HG02943 (cell line): ENCODE measurements at regions not wholly inside any gene's neighbourhood (a gene's known extent, or its start where the extent isn't known, plus 50 kb on each side); places are given as distances from the start of the nearest gene placed in this dataset.

Experiments used
- ATAC-seq: cut with Tn5 transposase; IDR thresholded peaks from one replicate; pipeline ENCODE4 v1.9.1; 2021; ENCODE audit warnings: mild to moderate bottlenecking, low read depth, moderate library complexity; ENCODE audit not compliant: unreplicated experiment

DNA sequence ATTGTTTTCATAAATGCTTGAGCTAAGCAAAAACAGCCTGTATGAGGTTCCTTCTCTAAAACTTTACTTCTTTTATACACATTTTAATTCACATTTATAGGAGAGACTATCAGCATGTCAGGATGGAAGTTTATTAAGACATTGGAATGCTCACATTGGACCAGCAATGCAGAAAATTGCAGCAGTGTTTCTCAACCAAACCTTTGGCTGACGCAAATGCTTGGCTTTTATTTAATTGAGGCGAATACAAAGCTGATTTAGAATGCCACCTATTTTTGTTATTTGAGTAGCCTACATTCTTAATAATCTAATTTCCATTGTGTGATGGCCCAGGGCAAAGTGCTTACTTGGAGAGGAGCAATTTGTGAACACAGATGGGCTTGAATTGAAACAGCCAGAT is 283.2 kb downstream of the ARL4A start:
- ATAC-seq: no peak

DNA sequence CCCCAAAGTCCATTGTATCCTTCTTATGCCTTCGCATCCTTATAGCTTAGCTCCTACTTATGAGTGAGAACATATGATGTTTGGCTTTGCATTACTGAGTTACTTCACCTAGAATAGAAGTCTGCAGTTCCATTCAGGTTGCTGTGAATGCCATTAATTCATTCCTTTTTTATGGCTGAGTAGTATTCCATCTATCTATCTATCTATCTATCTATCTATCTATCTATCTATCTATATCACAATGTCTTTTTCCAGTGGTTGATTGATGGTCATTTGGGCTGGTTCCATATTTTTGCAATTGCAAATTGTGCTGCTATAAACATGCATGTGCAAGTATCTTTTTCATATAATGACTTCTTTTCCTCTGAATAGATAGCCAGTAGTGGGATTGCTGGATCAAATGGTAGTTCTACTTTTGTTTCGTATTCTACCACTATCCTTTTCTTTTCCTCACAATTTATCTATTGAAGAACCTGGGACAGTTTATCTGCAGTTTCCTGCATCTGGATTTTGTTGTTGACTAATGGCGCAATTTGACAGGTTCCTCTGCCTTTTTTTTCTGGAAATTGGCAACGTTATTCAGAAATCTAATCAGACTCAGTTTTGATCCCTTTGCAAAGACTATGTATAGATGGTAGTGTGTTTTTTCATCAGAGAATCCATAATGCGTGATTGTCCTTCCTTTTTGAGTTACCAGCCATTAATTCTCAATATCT is 287.2 kb downstream of the ARL4A start:
- no peak for ATAC-seq

DNA sequence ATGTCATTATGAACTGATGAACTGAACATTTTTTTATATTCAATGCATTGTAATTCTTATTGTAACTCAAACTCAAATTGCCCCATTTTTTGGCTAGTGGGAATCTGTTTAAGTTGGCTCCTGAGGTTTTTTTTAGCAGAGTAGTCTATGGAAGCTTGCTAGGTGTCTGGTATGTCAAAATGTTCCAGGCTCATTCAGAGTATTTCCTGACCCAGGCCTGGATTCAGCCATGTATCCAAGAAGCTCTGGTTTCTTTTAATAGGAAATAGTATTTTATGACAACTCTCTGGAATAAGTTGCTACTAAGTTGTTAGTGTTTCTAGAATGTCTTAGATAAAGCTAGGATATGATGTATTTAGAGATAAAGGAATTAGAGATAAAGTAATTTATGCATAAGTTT is 288.0 kb downstream of the ARL4A start:
- ATAC-seq: no peak

DNA sequence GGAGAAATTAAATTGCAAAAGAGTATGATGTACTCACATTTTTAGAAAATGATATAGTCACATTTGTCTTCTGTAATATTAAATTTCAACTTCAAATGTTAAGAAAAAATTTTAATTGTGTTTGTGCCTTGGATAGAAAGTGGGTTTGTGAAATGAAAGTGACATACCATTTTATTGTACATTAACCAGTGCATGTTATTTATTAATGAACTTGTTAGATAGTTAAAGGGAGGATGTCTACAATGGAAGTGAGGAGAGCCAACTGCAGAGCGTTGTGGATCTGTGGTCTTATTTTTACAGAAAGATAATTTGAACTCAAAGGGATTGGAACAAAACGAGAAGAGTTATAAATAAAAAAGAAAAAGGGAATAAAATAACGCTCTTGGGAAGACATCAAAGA is 291.7 kb downstream of the ARL4A start:
- no peak for ATAC-seq

DNA sequence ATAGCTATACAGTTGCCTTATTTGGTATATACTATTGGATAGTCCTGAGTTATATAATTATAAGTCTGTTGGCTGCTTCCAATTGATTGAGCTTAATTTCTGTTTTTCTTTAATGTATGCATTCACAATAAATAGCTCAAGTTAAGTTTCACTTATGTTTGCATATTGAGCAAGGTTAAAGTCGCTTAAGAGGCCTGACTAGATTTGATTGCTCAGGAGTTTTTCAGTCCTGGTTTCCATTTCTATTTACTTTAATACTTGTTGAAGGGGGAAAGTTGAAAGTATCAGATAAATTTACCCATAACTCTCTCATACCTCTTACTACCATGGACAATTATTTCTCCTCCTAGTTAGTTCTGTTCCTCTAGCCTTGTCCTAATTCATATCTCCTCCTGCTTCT is 294.7 kb downstream of the ARL4A start:
- ATAC-seq: no peak

DNA sequence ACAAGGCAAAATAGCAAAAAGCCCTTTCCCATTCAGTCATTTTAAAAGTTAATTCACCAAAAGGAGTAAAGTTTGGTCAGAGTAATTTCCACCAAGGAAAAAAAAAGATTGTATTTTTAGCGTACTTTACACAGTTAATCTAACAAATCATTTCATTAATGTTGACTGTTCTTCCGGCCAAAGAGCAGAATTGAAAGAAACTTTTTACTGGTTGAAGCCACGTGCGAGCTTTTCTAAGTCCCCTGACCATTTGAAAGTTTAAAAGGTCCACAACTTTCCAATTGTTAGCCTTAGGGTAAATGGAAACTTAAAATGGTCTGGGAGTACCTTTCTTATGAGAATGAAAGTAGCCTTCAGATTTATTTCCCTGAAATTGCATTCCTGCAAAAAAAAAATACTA is 296.7 kb downstream of the ARL4A start:
- no peak for ATAC-seq

DNA sequence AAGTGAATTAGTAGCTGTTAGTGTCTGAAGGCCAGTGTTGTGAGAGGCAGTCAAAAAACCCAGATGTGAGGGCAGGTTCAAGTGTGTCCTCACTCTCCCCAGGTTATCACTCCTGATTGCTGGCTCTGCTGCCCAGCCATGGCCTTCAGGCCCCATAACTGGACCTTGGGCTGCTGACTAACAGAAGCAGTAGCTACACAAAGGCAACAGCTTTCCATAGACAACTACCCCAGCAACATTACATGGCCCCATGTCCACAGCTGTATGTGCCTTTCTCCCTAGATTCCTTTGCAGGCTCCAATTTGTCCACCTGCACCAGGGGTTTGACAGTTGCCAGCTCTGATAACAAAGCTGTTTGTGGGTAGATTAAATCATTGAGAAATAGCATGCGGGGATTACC is 297.8 kb downstream of the ARL4A start:
- no peak for ATAC-seq

DNA sequence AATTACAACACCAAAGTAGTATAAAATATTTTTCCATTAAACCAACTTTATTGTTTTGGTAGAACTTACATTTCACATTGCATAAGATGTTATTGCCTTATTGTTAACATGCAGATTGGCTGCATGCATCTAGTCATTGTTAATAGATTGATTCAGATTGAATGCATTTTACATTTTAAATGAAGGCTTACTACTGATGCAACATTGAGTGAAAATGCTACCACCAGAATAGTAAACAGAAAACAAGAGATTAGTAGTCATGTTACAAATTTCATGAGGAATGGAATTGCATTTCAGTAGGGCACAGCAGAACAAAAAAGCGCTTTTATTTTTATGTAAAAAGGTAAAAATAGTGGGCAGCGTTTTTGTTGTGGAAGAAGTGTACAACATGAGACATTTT is 298.3 kb downstream of the ARL4A start:
- ATAC-seq: no peak

DNA sequence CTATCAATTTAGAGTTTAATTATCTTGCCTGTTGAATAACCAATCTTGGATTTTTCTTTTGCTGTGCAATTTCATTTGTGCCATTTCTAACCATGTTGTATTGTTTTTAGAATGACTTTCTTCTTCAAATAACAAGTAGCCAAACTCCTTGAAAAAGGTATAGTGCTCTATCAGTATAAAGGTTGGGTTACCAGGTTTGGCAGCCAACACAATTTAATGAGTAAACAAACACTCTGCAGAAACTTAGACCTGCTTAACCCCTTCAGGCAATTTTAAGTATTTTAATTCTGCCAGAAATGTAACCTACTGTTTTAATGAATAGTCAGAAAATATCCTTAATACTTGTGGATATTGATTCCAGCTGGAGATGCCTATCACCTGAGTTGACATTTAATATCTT is 299.8 kb downstream of the ARL4A start:
- no peak for ATAC-seq

DNA sequence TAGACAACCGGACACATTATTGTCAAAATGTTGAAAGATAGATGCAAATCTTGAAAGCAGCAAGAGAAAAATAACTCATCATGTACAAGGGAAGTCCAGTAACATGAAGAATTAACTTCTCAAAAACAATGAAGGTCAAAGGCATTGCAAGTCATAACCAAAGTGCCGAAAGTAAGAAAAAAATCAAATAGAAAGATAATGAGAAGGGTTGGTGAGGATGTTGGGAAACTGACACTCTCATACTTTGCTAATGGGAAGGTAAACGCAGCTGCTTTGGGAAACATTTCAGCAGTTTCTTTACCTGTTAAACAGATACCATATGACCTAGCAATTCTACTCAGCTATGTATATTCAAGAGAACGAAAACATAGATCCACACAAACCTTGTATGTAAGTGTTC is 303.0 kb downstream of the ARL4A start:
- no peak for ATAC-seq

DNA sequence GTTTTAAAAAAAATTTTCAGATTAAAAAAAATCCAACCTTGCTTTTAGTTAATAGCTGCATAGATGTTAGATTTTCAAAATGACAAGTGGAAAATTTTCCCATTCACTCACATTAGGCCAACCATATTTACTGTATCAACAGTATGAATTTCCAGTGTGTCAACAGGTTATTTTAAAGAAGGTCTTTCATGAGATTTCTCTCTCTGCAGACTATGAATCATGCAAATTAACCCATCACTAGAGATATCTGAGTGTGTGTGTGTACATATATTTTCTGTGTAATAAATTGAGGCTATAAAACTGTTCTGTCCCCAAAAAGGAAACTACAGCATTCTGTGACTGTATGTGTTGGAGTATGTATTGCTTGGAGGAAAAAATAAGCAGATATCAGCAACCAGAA is 305.6 kb downstream of the ARL4A start:
- no peak for ATAC-seq

DNA sequence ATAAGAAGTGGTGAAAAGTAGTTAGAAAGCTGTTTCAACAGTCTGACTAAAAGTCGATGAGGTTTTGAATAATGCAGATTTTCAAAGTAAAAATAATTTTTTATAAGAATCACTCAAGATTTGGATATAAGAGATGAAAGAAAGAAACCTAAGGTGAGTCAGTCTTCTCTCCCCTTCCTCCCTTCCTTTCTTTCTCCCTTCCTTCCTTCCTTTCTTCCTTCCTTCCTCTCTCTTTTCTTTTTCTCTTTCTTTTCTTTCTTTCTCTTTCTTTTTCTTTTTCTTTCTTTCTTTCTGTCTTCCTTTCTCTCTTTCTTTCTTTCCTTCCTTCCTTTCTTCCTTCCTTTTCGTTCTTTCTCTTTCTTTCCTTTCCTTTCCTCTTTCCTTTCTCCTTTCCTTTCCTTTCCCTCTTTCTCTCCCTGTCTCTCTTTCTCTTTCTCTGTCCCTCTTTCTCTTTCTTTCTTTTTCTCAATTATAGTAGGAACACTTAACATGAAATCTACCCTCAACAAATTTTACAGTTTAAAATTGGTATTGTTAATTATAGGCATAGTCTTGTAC is 308.6 kb downstream of the ARL4A start:
- no peak for ATAC-seq

DNA sequence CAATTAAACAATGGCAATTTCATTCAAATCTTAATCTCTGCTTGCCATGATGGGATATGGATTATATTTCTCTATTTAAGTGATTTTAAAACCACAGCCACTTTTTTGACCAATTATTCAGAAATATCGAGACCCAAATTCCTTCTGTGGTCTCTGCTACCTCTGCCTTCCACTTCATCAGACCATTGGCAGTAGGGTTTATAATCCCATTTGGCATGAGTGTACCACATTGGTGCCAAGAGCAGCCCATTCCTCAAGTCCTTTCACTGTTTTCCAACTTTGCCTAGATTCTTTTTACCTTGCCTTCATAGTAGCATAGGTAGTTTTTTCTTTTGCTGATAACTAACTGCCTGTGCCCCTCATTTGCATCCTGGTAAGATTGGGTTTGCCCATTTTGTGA is 319.9 kb downstream of the ARL4A start:
- ATAC-seq: no peak

DNA sequence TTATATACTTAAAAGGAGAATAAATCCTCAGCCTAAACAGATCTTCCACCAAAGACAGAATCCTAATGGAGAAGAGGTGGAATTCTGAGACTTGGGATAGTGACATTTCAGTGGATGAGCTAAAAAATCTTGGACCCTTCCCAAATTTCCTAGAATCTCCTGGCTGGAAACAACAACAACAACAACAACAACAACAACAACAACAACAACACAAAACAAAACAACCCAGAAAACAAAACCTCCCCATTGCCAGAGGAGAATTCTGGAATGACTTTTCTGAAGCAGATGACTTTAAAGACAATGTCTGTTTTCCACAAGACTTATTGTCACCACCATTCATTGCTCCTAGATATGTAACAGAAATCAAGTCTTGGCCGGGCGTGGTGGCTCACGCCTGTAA is 322.1 kb downstream of the ARL4A start:
- no peak for ATAC-seq

DNA sequence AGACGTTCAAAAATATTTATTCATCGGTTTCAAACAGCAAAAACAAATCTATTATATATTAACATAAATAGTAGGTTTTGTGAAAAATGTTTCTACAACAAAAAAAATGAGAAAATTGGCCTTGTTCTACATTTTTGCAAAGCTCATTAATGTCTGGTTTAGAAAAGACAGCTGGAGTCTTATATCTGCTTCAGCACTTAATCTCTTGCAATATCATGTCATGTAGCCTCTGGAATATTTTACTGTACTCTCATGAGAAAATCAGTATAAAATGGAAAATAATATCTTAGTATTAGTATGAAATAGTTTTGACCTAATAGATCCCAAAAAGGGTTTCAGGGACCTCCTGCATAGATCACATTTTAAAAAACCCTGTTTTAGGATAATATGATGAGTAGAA is 326.6 kb downstream of the ARL4A start:
- ATAC-seq: no peak

DNA sequence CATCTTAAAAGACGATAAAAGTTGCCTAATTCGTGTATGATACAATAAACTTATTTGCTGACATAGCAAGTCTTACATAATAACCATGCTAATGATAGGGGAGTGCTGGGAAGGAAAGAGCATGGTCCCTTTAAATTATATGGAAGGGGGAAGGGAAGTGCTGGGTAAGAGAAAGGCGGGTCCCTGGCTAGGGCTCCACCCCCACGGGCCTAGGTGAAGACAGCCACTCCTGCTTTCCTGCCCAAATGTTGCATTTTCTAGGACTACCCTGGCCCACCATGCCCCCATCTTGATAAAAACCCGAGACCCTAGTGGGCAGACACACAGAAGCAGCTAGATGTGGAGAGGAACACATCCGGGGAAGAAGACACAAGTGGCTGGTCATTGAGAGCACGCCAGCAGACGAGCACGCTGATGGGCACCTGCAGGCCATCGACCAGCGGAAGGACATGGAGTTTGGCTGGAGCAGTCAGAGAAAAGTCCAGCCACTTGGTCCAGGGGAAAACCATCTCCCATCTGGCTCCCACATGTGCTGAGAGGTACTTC is 328.7 kb downstream of the ARL4A start:
- no peak for ATAC-seq

DNA sequence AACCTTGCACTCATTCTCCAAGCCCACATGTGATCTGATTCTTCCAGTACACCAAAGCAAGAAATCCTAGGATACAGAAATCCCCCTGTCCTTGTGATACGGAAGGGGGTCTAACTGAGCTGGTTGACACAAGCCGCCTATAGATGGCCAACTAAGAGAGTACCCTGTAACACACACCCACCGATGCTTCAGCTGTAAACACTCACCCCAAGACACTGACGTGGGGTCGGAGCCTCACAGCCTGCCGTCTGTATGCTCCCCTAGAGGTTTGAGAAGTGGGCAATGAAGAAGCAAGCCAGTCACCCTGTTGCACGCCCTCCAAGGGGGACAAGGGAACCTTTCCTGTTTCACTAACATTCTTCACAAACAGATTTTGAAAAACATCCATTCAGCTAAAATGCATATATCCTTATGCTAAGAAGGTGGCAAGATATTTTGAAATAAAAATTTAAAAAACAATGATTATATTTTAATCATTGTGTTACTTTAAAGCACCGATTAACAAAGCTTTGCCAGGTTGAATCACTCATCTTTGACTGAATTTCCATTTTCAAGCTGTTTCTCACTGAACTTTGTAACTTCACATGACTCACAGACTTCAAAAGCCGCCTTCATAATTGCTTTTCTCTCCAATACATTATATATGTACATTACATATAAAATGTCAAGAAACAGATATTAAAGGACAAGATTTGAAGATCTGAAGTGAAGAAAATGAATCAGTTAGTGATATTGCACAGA is 329.3 kb downstream of the ARL4A start:
- ATAC-seq: no peak

DNA sequence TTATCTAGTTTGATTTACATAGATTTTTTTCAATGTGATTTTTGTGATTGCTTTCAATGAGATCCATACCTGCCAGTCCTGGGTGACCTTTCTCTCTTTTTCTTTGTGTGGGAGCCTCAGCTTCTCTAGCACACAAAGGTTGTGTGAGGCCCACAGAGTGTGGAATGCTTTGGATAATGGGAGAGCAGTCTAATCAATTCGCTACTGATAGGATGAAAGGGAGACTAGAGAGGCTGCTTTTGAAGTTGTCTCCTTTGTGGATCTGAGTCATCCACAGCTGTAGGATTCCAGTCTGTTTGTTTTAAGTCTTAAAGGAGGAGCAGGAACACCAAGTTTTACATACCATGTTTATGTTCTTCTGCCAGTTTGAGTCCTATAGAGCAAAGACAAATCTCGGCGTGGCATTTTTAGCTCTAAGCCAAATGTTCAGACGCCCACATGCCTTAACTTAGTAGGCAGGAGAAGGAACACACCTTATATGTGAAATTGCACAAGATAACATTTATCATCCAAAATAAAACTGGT is 330.0 kb downstream of the ARL4A start:
- no peak for ATAC-seq

DNA sequence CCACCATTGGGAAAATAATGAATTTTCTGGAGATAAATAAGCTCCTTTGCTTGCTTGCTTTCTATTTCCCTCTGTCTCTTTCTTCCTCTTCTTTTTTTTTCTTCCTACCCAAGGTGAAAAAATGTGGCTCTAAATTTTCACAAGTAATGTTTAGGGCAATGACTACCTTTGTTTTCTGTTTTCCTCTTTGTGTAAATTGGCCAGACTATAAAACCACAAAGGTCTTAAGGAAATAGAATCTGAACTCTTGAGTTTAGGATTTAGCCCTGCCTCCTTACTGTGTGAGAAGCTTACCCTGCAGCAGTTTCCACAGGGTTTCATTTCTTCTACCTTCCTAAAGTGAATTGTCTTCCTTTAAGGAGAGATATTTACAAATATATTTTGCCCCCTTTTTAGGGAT is 330.4 kb downstream of the ARL4A start:
- no peak for ATAC-seq

DNA sequence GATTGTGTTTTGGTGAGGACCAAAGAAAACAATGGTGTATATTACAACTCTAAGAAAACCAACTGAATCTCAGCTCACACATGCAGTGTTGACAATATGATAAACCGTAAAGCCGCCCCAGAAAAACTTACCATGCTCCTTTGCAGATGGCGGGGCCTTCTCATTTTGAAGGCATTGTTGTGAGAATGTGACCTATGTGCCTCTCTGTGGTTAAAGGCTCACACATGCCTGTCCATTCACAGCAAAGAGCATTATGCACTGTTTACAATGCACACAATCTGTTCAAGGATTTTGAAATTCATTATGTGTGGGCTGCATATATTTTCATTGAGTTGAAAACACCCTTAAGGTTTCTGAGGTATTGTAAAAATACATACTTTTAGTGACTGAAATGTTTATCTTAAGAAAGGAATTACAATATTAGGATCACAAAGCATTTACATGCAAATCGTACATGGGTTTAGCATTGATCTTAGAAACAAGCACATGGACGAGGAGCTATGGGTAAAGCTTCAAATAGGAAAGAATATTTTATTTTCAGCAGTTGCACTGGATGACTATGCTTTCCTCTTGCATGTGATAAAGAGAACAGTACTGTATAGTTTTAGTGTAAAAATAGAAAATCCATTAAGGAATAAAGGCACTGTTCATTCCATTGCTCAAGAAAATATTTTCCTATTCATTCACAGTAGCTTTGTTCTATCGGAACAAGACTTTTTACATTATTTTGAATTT is 334.3 kb downstream of the ARL4A start:
- ATAC-seq: no peak

DNA sequence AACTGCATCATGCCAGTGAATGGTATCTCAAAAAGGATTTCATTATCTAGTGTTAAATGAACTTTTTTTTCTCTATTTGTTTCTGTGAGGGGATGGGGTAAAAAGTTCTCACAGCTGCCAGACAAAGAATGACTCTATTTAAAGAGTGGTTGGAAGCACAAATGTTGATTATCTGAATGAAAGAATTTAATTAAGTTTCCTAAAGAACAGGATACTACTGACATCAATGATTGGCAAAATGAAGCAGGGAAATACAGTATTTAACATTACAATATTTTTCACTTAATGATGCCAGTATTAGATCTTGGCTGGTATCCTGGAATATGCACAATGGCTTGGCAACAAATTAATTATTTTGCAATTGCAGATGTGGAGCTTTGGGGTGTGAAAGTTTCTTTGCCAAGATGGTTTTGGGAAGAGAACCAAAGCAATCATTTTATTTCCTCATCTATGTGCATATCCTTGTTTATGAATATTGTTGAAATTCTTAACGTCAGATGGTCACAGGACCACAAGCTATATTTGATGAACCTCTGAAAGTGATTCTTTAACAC is 336.8 kb downstream of the ARL4A start:
- no peak for ATAC-seq
